GM12873 (cell line): ENCODE measurements at regions not wholly inside any gene's neighbourhood (a gene's known extent, or its start where the extent isn't known, plus 50 kb on each side); places are given as distances from the start of the nearest gene placed in this dataset.

Experiments
- CTCF ChIP-seq: IDR thresholded peaks from 2 replicates; pipeline ENCODE4 v1.5.1; 2012; ENCODE audit warnings: low read depth, mild to moderate bottlenecking, moderate library complexity, low read length, control low read depth; ENCODE audit not compliant: insufficient read depth; ENCODE audit errors: missing control alignments

- no peak for TF ChIP-seq CTCF
Observed at GRCh38 chrX:79645749-79646148, 278.6 kb upstream of the ITM2A start.

GRCh38 chrX:79631526-79631925 lies 264.4 kb upstream of the ITM2A start:
- TF ChIP-seq CTCF = no peak

GRCh38 chrX:79630033-79631009 lies 263.2 kb upstream of the ITM2A start:
- TF ChIP-seq CTCF = no peak

GRCh38 chrX:79623098-79623762 lies 256.1 kb upstream of the ITM2A start:
- TF ChIP-seq CTCF = no peak

GRCh38 chrX:79618280-79618679 lies 251.1 kb upstream of the ITM2A start:
- TF ChIP-seq CTCF = no peak

GRCh38 chrX:79604364-79604763 lies 237.2 kb upstream of the ITM2A start:
- TF ChIP-seq CTCF = no peak
